MM.1S (cell line): ENCODE measurements at regions not wholly inside any gene's neighbourhood (a gene's known extent, or its start where the extent isn't known, plus 50 kb on each side); places are given as distances from the start of the nearest gene placed in this dataset.

Experiments
- CTCF ChIP-seq: fragments of 300-600 bp; sonication (generic); IDR thresholded peaks from 2 replicates; pipeline ENCODE4 v1.5.1; 2016; ENCODE audit warnings: antibody characterized with exemption, low read length, mixed read lengths
- EZH2 ChIP-seq: fragments of 300-600 bp; sonication (generic); optimal IDR thresholded peaks from 2 replicates; pipeline ENCODE3; 2017; ENCODE audit warnings: low read depth, mild to moderate bottlenecking, antibody characterized with exemption, low read length, mixed read lengths

- no peak for TF ChIP-seq EZH2
- TF ChIP-seq CTCF = no peak
Measured at GRCh38 chr3:44030285-44030684, 211.4 kb upstream of the TOPAZ1 start.
